ENCODE measurements at regions not wholly inside any gene's neighbourhood (a gene's known extent, or its start where the extent isn't known, plus 50 kb on each side); places are given as distances from the start of the nearest gene placed in this dataset.

- Histone ChIP-seq H3K27ac (ENCODE audit: extremely low read depth, low read depth, low read length) (no peak overlapping the region), H4K20me1 (replicated peaks; ENCODE audit: control insufficient read depth, insufficient read depth, low read length) (no peaks in the 10 kb centered on the region), H3K79me2 (ENCODE audit: control insufficient read depth, insufficient read depth, low read length) (no peaks in the 10 kb centered on the region), H3K27me3 (ENCODE audit: control insufficient read depth in 2 of 2, insufficient read depth in 2 of 2, low read length in 2 of 2) (peaks cover 0 to 10% of the 10 kb centered on the region in 2 experiments; a peak in 1 of 5 replicates), H3K4me3 (no peak overlapping the region), H3K4me1 (replicated peaks in 1 of 2; ENCODE audit: control insufficient read depth in 2 of 2, insufficient read depth in 2 of 2, low read length in 2 of 2) (no peaks in the 10 kb centered on the region), H2AFZ (ENCODE audit: low read depth, low read length) (no peak overlapping the region), H3K9ac (ENCODE audit: insufficient read depth in 1 of 2, low read depth in 2 of 2, low read length in 2 of 2) (no peak overlapping the region), H3K9me1 (ENCODE audit: control insufficient read depth, insufficient read depth, low read length) (no peaks in the 10 kb centered on the region), H3K4me2 (ENCODE audit: insufficient read depth, low read length) (no peak overlapping the region), H3K9me3 (replicated peaks; ENCODE audit: control insufficient read depth, insufficient read depth, low read depth, low read length) (no peaks in the 10 kb centered on the region), H3K36me3 (ENCODE audit: control insufficient read depth, insufficient read depth, low read length) (no peaks in the 10 kb centered on the region)
- intact Hi-C loops (cut with micrococcal nuclease) (no loop called here), in situ Hi-C loops (cut with MboI) (no loop called here)
- ChIA-PET POLR2A (interaction anchor here (0.6 kb wide), 1 partner anchor 29 kb away, joined by 4 read pairs; no protein-coding TSS in a partner anchor), CTCF (ENCODE audit: low intra/inter-chr PET ratio) (no interaction called here)
- WGBS (ENCODE audit: insufficient coverage, low coverage, missing lambda C conversion rate): 0% methylated on average over 1 of the region's 1 CpG
- no peak for ATAC-seq
- no TSS peak for BruUV-seq (replicated peaks)
- no peak for DNase-seq (ENCODE audit: extremely low read depth in 1 of 4, low spot score in 3 of 4)
- TF ChIP-seq ETS1 (conservative IDR thresholded peaks at IDR 0.05; ENCODE audit: control insufficient read depth, low read depth, low read length) (no peak), THAP7 (CRISPR knock-in tag; IDR thresholded peaks at IDR 0.05) (no peak), KLF16 (IDR thresholded peaks at IDR 0.05) (no peak), CBFA2T3 (IDR thresholded peaks at IDR 0.05) (no peak), SOX6 (IDR thresholded peaks at IDR 0.05) (no peak), POLR2B (IDR thresholded peaks at IDR 0.05; ENCODE audit: low read depth, partially characterized antibody) (no peak), TCF7L2 (IDR thresholded peaks at IDR 0.05; ENCODE audit: low read depth, low read length) (no peak), KDM4B (IDR thresholded peaks at IDR 0.05; ENCODE audit: borderline replicate concordance in 2 of 2, low read depth in 1 of 2) (no peak)
- no peak for FAIRE-seq
Measured at GRCh38 chr7:26563406-26563805, 271.7 kb downstream of the SNX10 start.

Measured in K562 (cell line).